Ovary (tissue), 3 donors: ENCODE measurements at regions not wholly inside any gene's neighbourhood (a gene's known extent, or its start where the extent isn't known, plus 50 kb on each side); places are given as distances from the start of the nearest gene placed in this dataset.

Experiments used
- POLR2A ChIP-seq: fragments of 450-650 bp; IDR thresholded peaks from one replicate; pipeline ENCODE4 v1.6.1; 2017; ENCODE audit warnings: antibody characterized with exemption, mild to moderate bottlenecking, moderate library complexity
- TF ChIP-seq, protein P1 (sequence below), 3 donors: fragments of 450-650 bp in 2 of 3; fragments of 200-600 bp in 1 of 3; IDR thresholded peaks; one replicate each; pipeline versions ENCODE4 v1.5.1 to v1.8.0; 2016 to 2022; ENCODE audit warnings: antibody characterized with exemption in 3 of 3, mild to moderate bottlenecking in 1 of 3
- donor health status: DM: no; HTN: no; CAD: no.

DNA sequence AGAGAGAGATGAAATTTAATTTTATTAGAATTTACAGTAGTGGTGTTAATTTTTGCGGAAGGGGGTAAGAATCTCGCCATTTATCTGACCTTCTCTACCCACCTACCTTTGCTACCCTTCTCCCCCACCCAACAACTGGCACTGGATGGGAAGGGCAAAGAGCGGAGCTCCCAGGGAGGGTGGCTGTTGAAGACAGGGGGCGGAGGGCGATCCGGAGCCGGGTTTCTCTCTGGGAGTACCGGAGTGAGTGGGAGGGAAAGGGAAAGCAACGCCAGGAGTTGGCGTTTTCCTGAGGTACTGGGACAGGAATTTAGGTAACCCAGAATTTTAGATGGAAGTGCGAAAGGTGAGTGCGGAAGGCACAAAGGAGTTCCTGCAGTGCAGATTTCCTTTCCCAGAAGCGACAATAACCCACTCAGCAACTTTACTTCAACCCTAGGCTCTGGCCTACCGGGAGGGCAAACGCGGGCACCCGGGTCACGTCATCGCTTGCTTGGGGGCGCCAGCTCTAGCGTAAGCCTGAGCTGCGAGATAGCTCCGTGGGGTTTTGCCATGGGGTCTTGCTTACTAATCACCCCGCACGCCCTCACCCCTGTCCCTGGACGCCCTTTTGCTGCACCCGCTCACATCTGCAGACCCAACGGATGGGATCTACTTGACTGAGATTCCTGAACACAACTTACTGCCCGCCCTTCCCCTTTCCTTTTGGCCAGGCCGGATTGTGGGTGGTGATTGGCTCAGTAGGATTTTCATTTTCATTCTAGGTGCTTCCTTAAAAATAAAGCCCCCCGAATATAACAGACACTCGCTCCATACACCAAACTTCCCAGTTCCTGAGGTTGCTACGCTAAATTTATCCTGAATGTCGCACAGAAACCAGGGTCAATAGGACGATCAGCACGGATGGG, 413.0 kb upstream of the ESRRG start:
- TF ChIP-seq, protein P1, sequence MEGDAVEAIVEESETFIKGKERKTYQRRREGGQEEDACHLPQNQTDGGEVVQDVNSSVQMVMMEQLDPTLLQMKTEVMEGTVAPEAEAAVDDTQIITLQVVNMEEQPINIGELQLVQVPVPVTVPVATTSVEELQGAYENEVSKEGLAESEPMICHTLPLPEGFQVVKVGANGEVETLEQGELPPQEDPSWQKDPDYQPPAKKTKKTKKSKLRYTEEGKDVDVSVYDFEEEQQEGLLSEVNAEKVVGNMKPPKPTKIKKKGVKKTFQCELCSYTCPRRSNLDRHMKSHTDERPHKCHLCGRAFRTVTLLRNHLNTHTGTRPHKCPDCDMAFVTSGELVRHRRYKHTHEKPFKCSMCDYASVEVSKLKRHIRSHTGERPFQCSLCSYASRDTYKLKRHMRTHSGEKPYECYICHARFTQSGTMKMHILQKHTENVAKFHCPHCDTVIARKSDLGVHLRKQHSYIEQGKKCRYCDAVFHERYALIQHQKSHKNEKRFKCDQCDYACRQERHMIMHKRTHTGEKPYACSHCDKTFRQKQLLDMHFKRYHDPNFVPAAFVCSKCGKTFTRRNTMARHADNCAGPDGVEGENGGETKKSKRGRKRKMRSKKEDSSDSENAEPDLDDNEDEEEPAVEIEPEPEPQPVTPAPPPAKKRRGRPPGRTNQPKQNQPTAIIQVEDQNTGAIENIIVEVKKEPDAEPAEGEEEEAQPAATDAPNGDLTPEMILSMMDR (IDR thresholded peaks at IDR 0.05) = no peak
- TF ChIP-seq POLR2A = no peak
